ENCODE measurements at regions not wholly inside any gene's neighbourhood (a gene's known extent, or its start where the extent isn't known, plus 50 kb on each side); places are given as distances from the start of the nearest gene placed in this dataset.

GRCh38 chr5:28984639-28985038 is 1946.3 kb upstream of the CDH9 start:
- TF ChIP-seq CTCF (IDR thresholded peaks at IDR 0.05) (no peak), POLR2AphosphoS5 (IDR thresholded peaks at IDR 0.05) (no peak)

All from prostate gland (tissue), 2 donors.